OCI-LY3 (cell line): ENCODE measurements at regions not wholly inside any gene's neighbourhood (a gene's known extent, or its start where the extent isn't known, plus 50 kb on each side); places are given as distances from the start of the nearest gene placed in this dataset.

Source experiments
- H2AFZ ChIP-seq: fragments of 200-600, 300-600 bp; shearing (Covaris generic); 2 replicates; pipeline ENCODE4 v1.6.0; 2014; ENCODE audit warnings: antibody characterized with exemption, low read depth, low read length
- H3K27ac ChIP-seq: fragments of 200-600, 300-600 bp; sonication (generic); 2 replicates; pipeline ENCODE4 v1.5.1; 2014; ENCODE audit warnings: mild to moderate bottlenecking, low read length, moderate library complexity, mixed read lengths
- H3K27me3 ChIP-seq: fragments of 200-600, 300-600 bp; sonication (generic); 2 replicates; pipeline ENCODE4 v1.6.1; 2014; ENCODE audit warnings: low read depth, low read length, mixed read lengths
- H3K36me3 ChIP-seq: fragments of 200-600, 300-600 bp; sonication (generic); replicated peaks from 2 replicates; pipeline ENCODE3; 2014; ENCODE audit warnings: low read depth, low read length, mixed read lengths
- H3K4me1 ChIP-seq: fragments of 300-600, 200-600 bp; sonication (generic); 2 replicates; pipeline ENCODE4 v1.6.1; 2014; ENCODE audit warnings: low read length, mixed read lengths
- H3K4me2 ChIP-seq: fragments of 200-600, 300-600 bp; sonication (generic); 2 replicates; pipeline ENCODE4 v1.6.1; 2014; ENCODE audit warnings: low read length, mixed read lengths
- H3K4me3 ChIP-seq: fragments of 300-600, 200-600 bp; sonication (generic); 2 replicates; pipeline ENCODE4 v1.5.1; 2014; ENCODE audit warnings: antibody characterized with exemption, mild to moderate bottlenecking, low read length, moderate library complexity
- H3K79me2 ChIP-seq: fragments of 300-600, 200-600 bp; shearing (Covaris generic); 2 replicates; pipeline ENCODE4 v1.6.1; 2014; ENCODE audit warnings: mild to moderate bottlenecking, low read length, mixed read lengths
- H3K9ac ChIP-seq: fragments of 300-600, 200-600 bp; shearing (Covaris generic); 2 replicates; pipeline ENCODE4 v1.6.0; 2014; ENCODE audit warnings: mild to moderate bottlenecking, low read length, moderate library complexity
- H3K9me3 ChIP-seq: fragments of 200-600, 300-600 bp; shearing (Covaris generic); 2 replicates; pipeline ENCODE4 v1.6.1; 2014; ENCODE audit warnings: low read length, mixed read lengths; ENCODE audit not compliant: insufficient read depth
- H4K20me1 ChIP-seq: fragments of 200-600, 300-600 bp; sonication (generic); 2 replicates; pipeline ENCODE4 v1.6.1; 2016; ENCODE audit warnings: low read length, mixed read lengths; ENCODE audit not compliant: insufficient read depth
- CTCF ChIP-seq: fragments of 200-600, 300-600 bp; sonication (generic); IDR thresholded peaks from 2 replicates; pipeline ENCODE4 v1.5.1; 2014; ENCODE audit warnings: antibody characterized with exemption, low read length, low read depth
- EZH2phosphoT487 ChIP-seq: fragments of 200-600 bp; shearing (Covaris generic); IDR thresholded peaks from 2 replicates; pipeline ENCODE4 v1.6.1; 2018; ENCODE audit warnings: antibody characterized with exemption, mixed run types, low read depth

- Histone ChIP-seq H3K36me3 (no peaks in the 10 kb centered on the region), H3K4me3 (no peak overlapping the region), H3K4me1 (peaks cover 33% of the 10 kb centered on the region), H3K9ac (no peak overlapping the region), H2AFZ (no peak overlapping the region), H3K79me2 (no peaks in the 10 kb centered on the region), H3K27ac (no peak overlapping the region), H3K4me2 (peak overlapping the region; percentile 47), H3K27me3 (no peaks in the 10 kb centered on the region), H3K9me3 (no peaks in the 10 kb centered on the region), H4K20me1 (no peaks in the 10 kb centered on the region)
- TF ChIP-seq CTCF (no peak), EZH2phosphoT487 (no peak)
Observed at GRCh38 chr5:110053824-110054223, 364.1 kb downstream of the MAN2A1 start.

- Histone ChIP-seq H3K4me3 (no peak overlapping the region), H3K27me3 (no peaks in the 10 kb centered on the region), H3K9me3 (no peaks in the 10 kb centered on the region), H3K36me3 (no peaks in the 10 kb centered on the region), H3K9ac (no peak overlapping the region), H3K4me2 (peak overlapping the region; percentile 47), H3K4me1 (peaks cover 33% of the 10 kb centered on the region), H3K79me2 (no peaks in the 10 kb centered on the region), H3K27ac (no peak overlapping the region), H4K20me1 (no peaks in the 10 kb centered on the region), H2AFZ (no peak overlapping the region)
- TF ChIP-seq EZH2phosphoT487 (no peak), CTCF (peak; percentile 44)
Observed at GRCh38 chr5:110054240-110054639, 364.5 kb downstream of the MAN2A1 start.

GRCh38 chr5:110055302-110055701, 365.6 kb downstream of the MAN2A1 start:
- Histone ChIP-seq H3K79me2 (no peaks in the 10 kb centered on the region), H3K4me1 (peaks cover 27% of the 10 kb centered on the region), H4K20me1 (no peaks in the 10 kb centered on the region), H2AFZ (no peak overlapping the region), H3K4me3 (no peak overlapping the region), H3K4me2 (no peak overlapping the region), H3K9ac (no peak overlapping the region), H3K27ac (no peak overlapping the region), H3K9me3 (no peaks in the 10 kb centered on the region), H3K27me3 (no peaks in the 10 kb centered on the region), H3K36me3 (no peaks in the 10 kb centered on the region)
- TF ChIP-seq CTCF (no peak), EZH2phosphoT487 (no peak)

- no peak overlapping the region for H3K4me3 ChIP-seq
- H3K9ac ChIP-seq: no peak overlapping the region
- H2AFZ ChIP-seq: no peak overlapping the region
- H3K79me2 ChIP-seq: no peaks in the 10 kb centered on the region
- no peaks in the 10 kb centered on the region for H3K27me3 ChIP-seq
- no peaks in the 10 kb centered on the region for H3K36me3 ChIP-seq
- H3K4me2 ChIP-seq: no peak overlapping the region
- no peaks in the 10 kb centered on the region for H3K9me3 ChIP-seq
- no peaks in the 10 kb centered on the region for H4K20me1 ChIP-seq
- H3K27ac ChIP-seq: no peak overlapping the region
- TF ChIP-seq EZH2phosphoT487: no peak
- TF ChIP-seq CTCF: no peak
- H3K4me1 ChIP-seq: peaks cover 27% of the 10 kb centered on the region
Observed at GRCh38 chr5:110056580-110057114, 366.9 kb downstream of the MAN2A1 start.
